Mesendoderm (in vitro differentiated cells): ENCODE measurements at regions not wholly inside any gene's neighbourhood (a gene's known extent, or its start where the extent isn't known, plus 50 kb on each side); places are given as distances from the start of the nearest gene placed in this dataset.

ENCODE experiments used
- DNase-seq: peaks from one replicate; pipeline ENCODE4 v3.0.0; 2013
- H2AK5ac ChIP-seq: 2 replicates; pipeline ENCODE4 v1.6.1; 2013; ENCODE audit warnings: low read length, inconsistent platforms
- H2BK120ac ChIP-seq: 2 replicates; pipeline ENCODE4 v1.6.1; 2013; ENCODE audit warnings: low read depth, mild to moderate bottlenecking, low read length, moderate library complexity, mixed read lengths
- H2BK15ac ChIP-seq: replicated peaks from 2 replicates; pipeline ENCODE4 v1.6.1; 2013; ENCODE audit warnings: low read depth, mild to moderate bottlenecking, moderate library complexity
- H2BK5ac ChIP-seq: 2 replicates; pipeline ENCODE4 v1.6.1; 2013; ENCODE audit warnings: low read length, inconsistent platforms
- H3K18ac ChIP-seq: 2 replicates; pipeline ENCODE4 v1.6.1; 2013; ENCODE audit warnings: mild to moderate bottlenecking, low read length, mixed read lengths
- H3K23ac ChIP-seq: one replicate; pipeline ENCODE4 v1.6.1; 2013; ENCODE audit warnings: low read length
- H3K27ac ChIP-seq: 2 replicates; pipeline ENCODE4 v1.5.1; 2013; ENCODE audit warnings: low read depth, mild to moderate bottlenecking, inconsistent platforms, low read length, moderate library complexity
- H3K27me3 ChIP-seq: 2 replicates; pipeline ENCODE4 v1.6.1; 2013; ENCODE audit warnings: low read length, control low read depth, mild to moderate bottlenecking, inconsistent platforms; ENCODE audit not compliant: insufficient read depth, poor library complexity
- H3K36me3 ChIP-seq: 2 replicates; pipeline ENCODE4 v1.6.1; 2013; ENCODE audit warnings: low read length, inconsistent platforms; ENCODE audit not compliant: control insufficient read depth, insufficient read depth
- H3K4ac ChIP-seq: one replicate; pipeline ENCODE4 v1.6.1; 2013; ENCODE audit warnings: low read depth, mild to moderate bottlenecking, low read length, moderate library complexity
- H3K4me1 ChIP-seq: 2 replicates; pipeline ENCODE4 v1.6.1; 2013; ENCODE audit warnings: low read depth, low read length, inconsistent platforms; ENCODE audit not compliant: control insufficient read depth
- H3K4me2 ChIP-seq: 2 replicates; pipeline ENCODE4 v1.6.1; 2013; ENCODE audit warnings: low read length
- H3K4me3 ChIP-seq: 2 replicates; pipeline ENCODE4 v1.5.1; 2013; ENCODE audit warnings: mild to moderate bottlenecking, low read length
- H3K56ac ChIP-seq: one replicate; pipeline ENCODE4 v1.6.1; 2013; ENCODE audit warnings: low read length
- H3K79me1 ChIP-seq: 2 replicates; pipeline ENCODE4 v1.6.1; 2013; ENCODE audit warnings: low read length, inconsistent platforms
- H3K79me2 ChIP-seq: 2 replicates; pipeline ENCODE4 v1.6.1; 2013; ENCODE audit warnings: mild to moderate bottlenecking, low read length; ENCODE audit not compliant: control insufficient read depth, insufficient read depth
- H3K9ac ChIP-seq: 2 replicates; pipeline ENCODE4 v1.6.1; 2013; ENCODE audit warnings: low read length, inconsistent platforms
- H4K5ac ChIP-seq: one replicate; pipeline ENCODE4 v1.6.1; 2013; ENCODE audit warnings: low read length
- H4K8ac ChIP-seq: one replicate; pipeline ENCODE4 v1.6.1; 2013; ENCODE audit warnings: low read depth, mild to moderate bottlenecking, control low read depth, low read length, moderate library complexity
- WGBS: extraction: QIAGEN DNeasy Blood & Tissue Kit; methylation state at CpG from one replicate; pipeline ENCODE4 v1.1.7; 2013; ENCODE audit warnings: low lambda C conversion rate, missing lambda C conversion rate; ENCODE audit not compliant: insufficient coverage; ENCODE audit errors: extremely low coverage; 5-methylcytosine and 5-hydroxymethylcytosine counted together

DNA sequence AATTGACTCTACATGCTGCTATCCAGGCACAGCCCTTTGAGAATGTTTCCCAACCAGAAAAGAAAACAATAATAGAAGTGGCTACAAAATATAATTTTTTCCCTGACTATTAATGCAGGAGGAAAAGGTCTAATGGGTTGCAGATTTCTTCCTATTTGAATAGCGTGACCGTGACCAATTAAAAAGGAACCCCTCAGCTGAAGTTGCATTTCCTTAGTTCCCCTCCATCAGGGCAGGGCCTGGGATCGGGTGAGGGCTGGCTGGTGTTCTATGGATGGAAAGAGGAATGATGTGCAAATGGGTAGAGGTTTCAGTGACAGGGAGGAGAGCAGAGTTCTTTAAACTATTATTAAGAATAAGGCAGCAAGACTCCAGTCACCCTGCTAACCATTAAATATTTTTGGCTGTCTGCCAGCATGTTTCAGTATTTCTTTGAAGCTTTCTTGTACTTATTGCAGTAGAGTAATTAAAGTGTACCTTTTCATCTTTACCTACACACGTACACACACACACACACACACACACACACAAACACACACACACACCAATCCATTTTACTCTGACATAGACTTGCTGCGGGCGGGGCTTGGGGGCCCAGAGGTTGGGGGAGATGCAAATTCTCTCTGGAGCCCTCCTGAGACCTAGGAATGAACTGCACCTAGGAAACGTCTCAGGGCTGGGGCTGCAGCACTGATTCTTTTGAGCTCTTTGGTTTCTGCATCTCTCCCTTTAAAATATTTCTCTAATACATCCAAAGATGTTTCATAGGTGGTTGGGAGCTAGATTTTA, 154.8 kb upstream of the SLC35B3 start:
- Histone ChIP-seq H2BK120ac (no peak overlapping the region), H3K27ac (no peak overlapping the region), H3K4ac (no peak overlapping the region), H3K36me3 (no peaks in the 10 kb centered on the region), H3K79me2 (no peaks in the 10 kb centered on the region), H2BK5ac (no peak overlapping the region), H3K9ac (no peak overlapping the region), H3K27me3 (no peaks in the 10 kb centered on the region), H2BK15ac (no peak overlapping the region), H3K56ac (no peak overlapping the region), H3K4me2 (no peak overlapping the region), H2AK5ac (no peak overlapping the region), H3K4me1 (no peaks in the 10 kb centered on the region), H4K8ac (no peak overlapping the region), H3K79me1 (no peaks in the 10 kb centered on the region), H4K5ac (no peak overlapping the region), H3K4me3 (no peak overlapping the region), H3K18ac (no peak overlapping the region), H3K23ac (no peak overlapping the region)
- DNase-seq: peak; percentile 69
- no CpG with 5 or more reads among the region's 7 CpGs for WGBS

DNA sequence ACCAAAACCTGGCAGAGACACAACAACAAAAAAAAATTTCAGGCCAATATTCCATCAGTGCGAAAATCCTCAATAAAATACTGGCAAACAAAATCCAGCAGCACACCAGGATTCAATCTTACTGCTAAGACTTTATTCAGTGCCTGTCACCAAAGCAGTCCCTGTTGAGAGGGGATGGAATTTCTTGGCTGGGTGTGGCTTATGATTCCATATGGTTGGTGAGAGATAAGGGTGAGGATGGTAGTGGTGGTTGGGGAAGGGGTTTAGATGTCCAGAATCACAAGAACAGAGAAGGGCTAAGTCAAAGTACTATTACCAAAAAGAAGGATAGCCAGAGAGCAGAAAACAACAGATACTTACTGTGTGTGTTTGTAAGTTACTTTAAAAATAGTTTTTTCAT, 152.8 kb upstream of the SLC35B3 start:
- Histone ChIP-seq H3K79me2 (no peaks in the 10 kb centered on the region), H2BK120ac (no peak overlapping the region), H3K23ac (no peak overlapping the region), H3K4ac (no peak overlapping the region), H3K27me3 (no peaks in the 10 kb centered on the region), H2BK5ac (no peak overlapping the region), H3K27ac (no peak overlapping the region), H4K5ac (no peak overlapping the region), H3K4me1 (no peaks in the 10 kb centered on the region), H3K36me3 (no peaks in the 10 kb centered on the region), H3K79me1 (no peaks in the 10 kb centered on the region), H4K8ac (no peak overlapping the region), H3K56ac (no peak overlapping the region), H3K18ac (no peak overlapping the region), H3K4me3 (no peak overlapping the region), H3K4me2 (no peak overlapping the region), H2BK15ac (no peak overlapping the region), H3K9ac (no peak overlapping the region), H2AK5ac (no peak overlapping the region)
- WGBS: no CpG with 5 or more reads among the region's 1 CpG
- DNase-seq: peak; percentile 51

DNA sequence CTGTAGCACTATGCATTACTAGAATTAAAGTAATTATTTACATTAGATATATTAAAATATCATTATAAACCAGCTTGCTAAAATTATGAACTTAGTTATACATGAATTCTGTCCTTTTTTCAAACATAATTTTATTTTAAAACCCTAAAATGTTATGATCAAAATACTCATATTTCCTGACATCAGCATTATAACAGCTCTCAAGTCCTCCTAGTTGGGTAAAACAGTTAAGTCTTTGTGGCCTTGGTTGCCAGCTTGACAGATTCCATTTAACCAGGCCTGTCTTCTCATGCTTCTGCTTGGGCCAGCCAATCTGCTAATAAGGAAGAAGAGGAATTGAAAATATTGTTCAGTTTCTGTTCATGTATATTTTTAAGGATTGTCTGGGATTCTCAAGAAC, 147.9 kb upstream of the SLC35B3 start:
- no peak overlapping the region for H2BK15ac ChIP-seq
- no peaks in the 10 kb centered on the region for H3K79me1 ChIP-seq
- no peak overlapping the region for H3K9ac ChIP-seq
- no peak overlapping the region for H3K56ac ChIP-seq
- H2BK120ac ChIP-seq: no peak overlapping the region
- no peak overlapping the region for H4K5ac ChIP-seq
- no peak overlapping the region for H3K4me2 ChIP-seq
- H2BK5ac ChIP-seq: no peak overlapping the region
- no peak for DNase-seq
- no peak overlapping the region for H3K27ac ChIP-seq
- H3K79me2 ChIP-seq: no peaks in the 10 kb centered on the region
- H3K27me3 ChIP-seq: no peaks in the 10 kb centered on the region
- no peaks in the 10 kb centered on the region for H3K36me3 ChIP-seq
- no peaks in the 10 kb centered on the region for H3K4me1 ChIP-seq
- H3K4me3 ChIP-seq: no peak overlapping the region
- H3K18ac ChIP-seq: no peak overlapping the region
- H3K4ac ChIP-seq: no peak overlapping the region
- no peak overlapping the region for H4K8ac ChIP-seq
- H3K23ac ChIP-seq: no peak overlapping the region
- H2AK5ac ChIP-seq: no peak overlapping the region

GRCh38 chr6:8579372-8579771, 144.0 kb upstream of the SLC35B3 start:
- no peaks in the 10 kb centered on the region for H3K79me1 ChIP-seq
- no peak overlapping the region for H3K4ac ChIP-seq

GRCh38 chr6:8578006-8578405, 142.7 kb upstream of the SLC35B3 start:
- WGBS: no CpG with 5 or more reads among the region's 1 CpG
- Histone ChIP-seq H3K4ac (no peak overlapping the region), H2AK5ac (no peak overlapping the region), H3K79me2 (no peaks in the 10 kb centered on the region), H2BK120ac (no peak overlapping the region), H4K8ac (no peak overlapping the region), H4K5ac (no peak overlapping the region), H3K56ac (no peak overlapping the region), H3K18ac (no peak overlapping the region), H3K27me3 (no peaks in the 10 kb centered on the region), H3K36me3 (no peaks in the 10 kb centered on the region), H3K27ac (no peak overlapping the region), H2BK15ac (no peak overlapping the region), H3K23ac (no peak overlapping the region), H3K9ac (no peak overlapping the region), H2BK5ac (no peak overlapping the region), H3K4me1 (no peaks in the 10 kb centered on the region), H3K4me3 (no peak overlapping the region), H3K79me1 (no peaks in the 10 kb centered on the region), H3K4me2 (no peak overlapping the region)
- no peak for DNase-seq

More at GRCh38 chr6:8579372-8579771, 144.0 kb upstream of the SLC35B3 start:
- Histone ChIP-seq H3K27ac (no peak overlapping the region), H3K56ac (no peak overlapping the region), H3K4me1 (no peaks in the 10 kb centered on the region), H4K8ac (no peak overlapping the region), H3K18ac (no peak overlapping the region), H2BK5ac (no peak overlapping the region), H2BK15ac (no peak overlapping the region), H3K23ac (no peak overlapping the region), H3K9ac (no peak overlapping the region), H3K79me2 (no peaks in the 10 kb centered on the region), H2AK5ac (no peak overlapping the region), H3K4me2 (no peak overlapping the region), H3K36me3 (no peaks in the 10 kb centered on the region), H3K27me3 (no peaks in the 10 kb centered on the region), H3K4me3 (no peak overlapping the region), H4K5ac (no peak overlapping the region), H2BK120ac (no peak overlapping the region)
- no peak for DNase-seq
- WGBS: no CpG with 5 or more reads among the region's 1 CpG
